Astrocyte of the cerebellum (primary cell): ENCODE measurements at regions not wholly inside any gene's neighbourhood (a gene's known extent, or its start where the extent isn't known, plus 50 kb on each side); places are given as distances from the start of the nearest gene placed in this dataset.

Experiments used
- DNase-seq: peaks from one replicate; pipeline ENCODE4 v3.0.0-alpha.2; 2011; ENCODE audit warnings: low read depth
- H3K4me3 ChIP-seq: 2 replicates; pipeline ENCODE4 v1.5.1; 2011; ENCODE audit warnings: mild to moderate bottlenecking, low read depth, low read length, moderate library complexity
- in situ Hi-C: cut with HindIII; loops from 2 replicates; pipeline ENCODE4 v1.10.0; 2017; ENCODE audit warnings: low sequenced_read_pairs
- TF ChIP-seq, protein P1 (sequence below): IDR thresholded peaks from 2 replicates; pipeline ENCODE4 v1.5.1; 2012; ENCODE audit warnings: low read length, low read depth, moderate library complexity, mild to moderate bottlenecking; ENCODE audit errors: missing control alignments

DNA sequence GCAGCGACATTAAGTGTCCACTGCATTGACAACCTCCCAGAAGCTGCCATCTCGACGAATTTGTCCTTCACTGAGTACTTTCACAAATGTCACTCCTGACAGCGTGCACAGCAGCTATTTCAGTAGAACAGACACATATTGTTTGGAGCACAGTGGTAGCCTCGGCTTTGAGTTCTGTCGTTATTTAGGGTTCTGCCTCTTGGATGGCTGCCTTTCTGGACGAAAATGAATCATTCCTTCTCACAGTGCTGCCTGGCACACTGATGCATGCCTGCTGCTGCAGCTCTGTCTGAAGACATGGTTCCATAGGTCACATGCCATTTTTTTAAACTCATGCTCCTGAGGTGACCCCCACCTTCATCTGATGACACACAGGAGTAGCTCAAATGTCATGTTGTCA is 477.0 kb downstream of the C6orf118 start:
- in situ Hi-C loops, result no loop called here
- TF ChIP-seq, protein P1, sequence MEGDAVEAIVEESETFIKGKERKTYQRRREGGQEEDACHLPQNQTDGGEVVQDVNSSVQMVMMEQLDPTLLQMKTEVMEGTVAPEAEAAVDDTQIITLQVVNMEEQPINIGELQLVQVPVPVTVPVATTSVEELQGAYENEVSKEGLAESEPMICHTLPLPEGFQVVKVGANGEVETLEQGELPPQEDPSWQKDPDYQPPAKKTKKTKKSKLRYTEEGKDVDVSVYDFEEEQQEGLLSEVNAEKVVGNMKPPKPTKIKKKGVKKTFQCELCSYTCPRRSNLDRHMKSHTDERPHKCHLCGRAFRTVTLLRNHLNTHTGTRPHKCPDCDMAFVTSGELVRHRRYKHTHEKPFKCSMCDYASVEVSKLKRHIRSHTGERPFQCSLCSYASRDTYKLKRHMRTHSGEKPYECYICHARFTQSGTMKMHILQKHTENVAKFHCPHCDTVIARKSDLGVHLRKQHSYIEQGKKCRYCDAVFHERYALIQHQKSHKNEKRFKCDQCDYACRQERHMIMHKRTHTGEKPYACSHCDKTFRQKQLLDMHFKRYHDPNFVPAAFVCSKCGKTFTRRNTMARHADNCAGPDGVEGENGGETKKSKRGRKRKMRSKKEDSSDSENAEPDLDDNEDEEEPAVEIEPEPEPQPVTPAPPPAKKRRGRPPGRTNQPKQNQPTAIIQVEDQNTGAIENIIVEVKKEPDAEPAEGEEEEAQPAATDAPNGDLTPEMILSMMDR, result no peak
- DNase-seq, result no peak
- no peak overlapping the region for H3K4me3 ChIP-seq

GRCh38 chr6:164827537-164827936 is 481.9 kb downstream of the C6orf118 start:
- DNase-seq, result no peak
- H3K4me3 ChIP-seq, result no peak overlapping the region
- in situ Hi-C loops, result no loop called here
- TF ChIP-seq, protein P1, result no peak

GRCh38 chr6:164826831-164827468 is 482.5 kb downstream of the C6orf118 start:
- DNase-seq, result no peak
- in situ Hi-C loops, result no loop called here
- TF ChIP-seq, protein P1, result no peak
- no peak overlapping the region for H3K4me3 ChIP-seq

DNA sequence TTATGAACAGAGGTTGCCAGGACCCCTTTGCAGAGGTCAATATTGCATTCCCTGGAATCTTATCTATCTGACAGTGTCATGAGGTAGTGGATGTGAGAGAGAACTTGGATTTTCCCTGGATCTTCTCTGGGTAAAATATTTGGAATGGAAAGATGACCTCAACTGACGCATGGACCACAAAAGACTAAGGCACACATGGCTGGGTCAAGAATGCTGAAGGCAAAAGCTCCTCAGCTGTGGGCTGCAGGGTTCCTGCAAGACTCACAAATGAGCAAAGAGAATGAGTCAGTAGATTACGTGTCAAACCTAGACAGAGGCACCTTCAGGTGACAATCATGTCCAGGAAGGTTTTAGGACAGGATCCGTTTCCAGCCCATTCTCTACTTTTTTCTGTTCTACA is 484.0 kb downstream of the C6orf118 start:
- TF ChIP-seq, protein P1, result no peak
- in situ Hi-C loops, result no loop called here
- DNase-seq, result no peak
- H3K4me3 ChIP-seq, result no peak overlapping the region

- in situ Hi-C loops, result no loop called here
- no peak for DNase-seq
- no peak overlapping the region for H3K4me3 ChIP-seq
- TF ChIP-seq, protein P1, result no peak
Observed at GRCh38 chr6:164817662-164818061, 491.7 kb downstream of the C6orf118 start.

DNA sequence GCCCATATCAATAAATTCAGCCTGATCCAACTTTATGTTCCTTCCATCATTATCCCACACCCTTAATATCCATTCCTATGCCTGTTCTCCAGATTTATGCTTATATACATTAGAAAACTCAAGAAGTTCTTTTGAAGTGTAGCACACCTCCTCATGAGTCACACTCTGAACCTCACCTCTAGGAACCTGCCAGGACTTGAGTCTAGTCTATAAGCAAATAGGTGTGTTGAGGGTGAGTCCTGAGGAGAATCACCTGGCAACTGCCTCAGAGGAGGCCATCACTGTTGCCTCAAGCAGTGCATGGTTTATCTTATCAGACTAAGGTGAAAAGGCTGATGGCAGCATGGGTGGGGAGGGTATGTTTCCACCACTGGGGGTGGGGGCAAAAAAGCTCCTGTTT is 496.7 kb downstream of the C6orf118 start:
- H3K4me3 ChIP-seq, result no peak overlapping the region
- in situ Hi-C loops, result no loop called here
- no peak for DNase-seq
- TF ChIP-seq, protein P1, result no peak

DNA sequence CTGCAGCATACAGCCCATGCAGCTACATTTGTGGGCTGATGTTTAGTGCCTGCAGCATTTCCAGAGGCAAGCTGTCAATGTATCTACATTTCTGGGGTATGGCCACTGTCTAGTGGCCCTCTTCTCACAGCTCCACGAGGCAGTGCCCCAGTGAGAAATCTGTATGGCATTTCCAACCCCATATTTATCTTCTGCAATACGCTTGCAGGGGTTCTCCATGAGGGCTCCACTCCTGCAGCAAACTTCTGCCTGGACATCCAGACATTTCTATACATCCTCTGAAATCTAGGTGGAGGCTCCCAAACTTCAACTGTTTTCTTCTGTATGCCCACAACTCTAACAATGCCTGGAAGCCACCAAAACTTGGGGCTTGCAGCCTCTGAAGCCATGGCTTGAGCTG is 502.3 kb downstream of the C6orf118 start:
- no peak for DNase-seq
- TF ChIP-seq, protein P1, result no peak
- in situ Hi-C loops, result no loop called here
- H3K4me3 ChIP-seq, result no peak overlapping the region
